ENCODE measurements at regions not wholly inside any gene's neighbourhood (a gene's known extent, or its start where the extent isn't known, plus 50 kb on each side); places are given as distances from the start of the nearest gene placed in this dataset.
"Not testable (repeated sequence)": the region's sequence is repeated elsewhere in the genome, so short reads cannot be mapped to it uniquely, and the experiment has no call there.

DNA sequence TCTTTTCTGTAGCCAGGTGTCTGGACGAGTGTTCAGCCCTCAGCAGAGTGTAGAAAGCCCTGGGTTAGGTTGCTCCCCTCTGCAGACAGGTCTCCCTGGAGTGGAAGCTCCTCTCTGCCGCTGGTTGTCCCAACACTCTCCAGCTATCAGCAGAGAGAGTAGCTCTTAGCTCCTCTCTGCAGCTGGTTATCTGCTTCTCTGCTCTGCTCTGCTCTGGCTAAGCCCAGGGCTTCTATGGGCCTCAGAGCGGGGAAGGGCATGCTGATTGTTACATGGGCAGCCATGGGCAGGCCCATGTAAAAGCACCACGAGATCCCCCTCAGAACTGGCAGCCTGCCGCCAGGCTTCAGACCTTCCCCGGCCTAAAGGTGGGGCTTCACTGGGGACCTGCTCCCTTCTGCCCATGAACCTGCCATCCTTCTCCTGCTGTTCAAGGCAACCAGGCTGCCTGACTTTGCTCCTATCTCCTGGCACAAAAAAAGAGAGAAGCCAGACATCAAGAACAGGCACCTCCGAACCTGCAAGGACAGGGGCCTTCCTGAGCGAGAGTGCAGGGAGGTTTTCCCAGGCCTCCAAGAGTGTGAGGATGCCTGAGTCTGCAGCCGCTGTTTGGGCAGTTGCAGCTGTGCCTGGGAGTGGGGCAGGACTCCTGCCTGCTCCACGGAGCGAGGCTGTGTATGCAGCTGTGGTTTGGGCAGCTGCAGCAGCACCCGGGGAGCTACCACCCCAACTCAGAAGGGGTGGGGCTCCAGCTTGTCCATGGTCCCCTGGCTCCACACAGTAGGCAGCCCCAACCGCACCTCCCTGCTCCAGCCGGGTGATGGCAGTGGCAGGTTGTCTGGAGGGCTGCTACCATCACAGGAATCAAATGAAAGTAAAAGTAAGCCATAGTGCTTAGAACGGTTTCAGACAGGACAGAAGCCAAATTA is 973.7 kb downstream of the LTN1 start:
- no peak for TF ChIP-seq EZH2phosphoT487 (IDR thresholded peaks at IDR 0.05; ENCODE audit: borderline replicate concordance)
- TF ChIP-seq CTCF (conservative IDR thresholded peaks at IDR 0.05; ENCODE audit: low read length), result no peak
- Histone ChIP-seq H2AFZ (ENCODE audit: low read length) (no peak overlapping the region), H3K9ac (ENCODE audit: low read depth, low read length, poor library complexity, severe bottlenecking) (no peak overlapping the region), H3K9me2 (replicated peaks; ENCODE audit: low read depth, low read length) (no peaks in the 10 kb centered on the region), H3K27me3 (ENCODE audit: insufficient read depth, low read length, poor library complexity, severe bottlenecking) (no peaks in the 10 kb centered on the region), H3K79me2 (ENCODE audit: insufficient read depth, low read length) (no peaks in the 10 kb centered on the region), H3K9me3 (ENCODE audit: insufficient read depth, low read depth, low read length) (no peaks in the 10 kb centered on the region), H4K20me1 (ENCODE audit: insufficient read depth, low read length, poor library complexity, severe bottlenecking) (no peaks in the 10 kb centered on the region), H3K36me3 (ENCODE audit: insufficient read depth, low read length) (no peaks in the 10 kb centered on the region), H3K4me3 (ENCODE audit: low read length, poor library complexity, severe bottlenecking) (no peak overlapping the region), H3K4me2 (ENCODE audit: low read depth, low read length, poor library complexity, severe bottlenecking) (no peak overlapping the region), H3K4me1 (ENCODE audit: insufficient read depth, low read length, poor library complexity, severe bottlenecking) (no peaks in the 10 kb centered on the region), H3F3A (ENCODE audit: low read depth) (no peaks in the 10 kb centered on the region)

DNA sequence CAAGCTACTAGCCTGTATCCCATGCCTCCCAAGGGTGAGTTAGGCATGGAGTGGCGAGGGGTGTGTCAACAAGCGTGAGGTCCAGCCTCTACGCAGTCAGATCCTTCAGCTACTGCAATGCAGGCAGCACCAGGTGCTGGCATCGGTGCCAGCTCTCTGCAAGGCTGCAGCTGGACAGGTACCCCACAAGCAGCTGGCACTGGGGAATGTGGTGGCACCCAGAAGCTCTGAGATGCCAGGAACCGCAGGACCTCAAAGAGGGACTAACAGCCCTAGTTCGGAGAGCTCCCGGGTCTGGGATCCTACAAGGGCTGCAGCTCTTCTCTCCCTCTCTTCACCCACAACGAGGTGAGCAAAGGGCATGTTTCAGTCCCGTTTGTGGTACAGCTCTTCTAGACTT is 974.5 kb downstream of the LTN1 start:
- H3K9me3 ChIP-seq (ENCODE audit: insufficient read depth, low read depth, low read length), result no peaks in the 10 kb centered on the region
- no peaks in the 10 kb centered on the region for H4K20me1 ChIP-seq (ENCODE audit: insufficient read depth, low read length, poor library complexity, severe bottlenecking)
- H3K79me2 ChIP-seq (ENCODE audit: insufficient read depth, low read length), result no peaks in the 10 kb centered on the region
- H3F3A ChIP-seq (ENCODE audit: low read depth), result no peaks in the 10 kb centered on the region
- no peaks in the 10 kb centered on the region for H3K4me1 ChIP-seq (ENCODE audit: insufficient read depth, low read length, poor library complexity, severe bottlenecking)
- H3K27me3 ChIP-seq (ENCODE audit: insufficient read depth, low read length, poor library complexity, severe bottlenecking), result no peaks in the 10 kb centered on the region
- no peak overlapping the region for H3K4me3 ChIP-seq (ENCODE audit: low read length, poor library complexity, severe bottlenecking)
- no peak for TF ChIP-seq EZH2phosphoT487 (IDR thresholded peaks at IDR 0.05; ENCODE audit: borderline replicate concordance)
- TF ChIP-seq CTCF (conservative IDR thresholded peaks at IDR 0.05; ENCODE audit: low read length), result no peak
- no peak overlapping the region for H2AFZ ChIP-seq (ENCODE audit: low read length)
- no peak overlapping the region for H3K9ac ChIP-seq (ENCODE audit: low read depth, low read length, poor library complexity, severe bottlenecking)
- H3K36me3 ChIP-seq (ENCODE audit: insufficient read depth, low read length), result no peaks in the 10 kb centered on the region
- no peak overlapping the region for H3K4me2 ChIP-seq (ENCODE audit: low read depth, low read length, poor library complexity, severe bottlenecking)
- no peaks in the 10 kb centered on the region for H3K9me2 ChIP-seq (replicated peaks; ENCODE audit: low read depth, low read length)

DNA sequence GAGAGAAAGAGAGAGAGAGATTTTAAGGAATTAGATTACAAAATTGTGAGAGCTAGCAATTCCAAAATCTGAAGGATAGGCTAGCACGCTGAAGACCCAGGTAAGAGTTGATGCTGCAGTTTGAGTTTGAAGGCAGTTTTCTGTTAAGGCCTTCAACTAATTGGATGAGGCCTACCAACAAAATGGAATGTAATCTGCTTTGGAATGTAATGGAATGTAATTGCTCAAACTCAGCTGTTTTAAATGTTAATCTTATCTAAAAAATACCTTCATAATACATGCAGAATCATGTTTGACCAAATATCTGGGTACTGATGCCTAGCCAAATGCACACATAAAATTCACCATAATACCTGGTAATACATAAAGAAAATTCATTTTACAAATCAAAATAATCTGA is 976.1 kb downstream of the LTN1 start:
- H3K9me3 ChIP-seq (ENCODE audit: insufficient read depth, low read depth, low read length), result no peaks in the 10 kb centered on the region
- no peak overlapping the region for H3K9ac ChIP-seq (ENCODE audit: low read depth, low read length, poor library complexity, severe bottlenecking)
- H3K4me2 ChIP-seq (ENCODE audit: low read depth, low read length, poor library complexity, severe bottlenecking), result no peak overlapping the region
- H4K20me1 ChIP-seq (ENCODE audit: insufficient read depth, low read length, poor library complexity, severe bottlenecking), result no peaks in the 10 kb centered on the region
- H3K27me3 ChIP-seq (ENCODE audit: insufficient read depth, low read length, poor library complexity, severe bottlenecking), result no peaks in the 10 kb centered on the region
- no peak overlapping the region for H3K4me3 ChIP-seq (ENCODE audit: low read length, poor library complexity, severe bottlenecking)
- no peaks in the 10 kb centered on the region for H3K79me2 ChIP-seq (ENCODE audit: insufficient read depth, low read length)
- no peaks in the 10 kb centered on the region for H3F3A ChIP-seq (ENCODE audit: low read depth)
- H3K9me2 ChIP-seq (replicated peaks; ENCODE audit: low read depth, low read length), result no peaks in the 10 kb centered on the region
- H3K4me1 ChIP-seq (ENCODE audit: insufficient read depth, low read length, poor library complexity, severe bottlenecking), result no peaks in the 10 kb centered on the region
- TF ChIP-seq CTCF (conservative IDR thresholded peaks at IDR 0.05; ENCODE audit: low read length) (no peak), EZH2phosphoT487 (IDR thresholded peaks at IDR 0.05; ENCODE audit: borderline replicate concordance) (no peak)
- no peak overlapping the region for H2AFZ ChIP-seq (ENCODE audit: low read length)
- no peaks in the 10 kb centered on the region for H3K36me3 ChIP-seq (ENCODE audit: insufficient read depth, low read length)

DNA sequence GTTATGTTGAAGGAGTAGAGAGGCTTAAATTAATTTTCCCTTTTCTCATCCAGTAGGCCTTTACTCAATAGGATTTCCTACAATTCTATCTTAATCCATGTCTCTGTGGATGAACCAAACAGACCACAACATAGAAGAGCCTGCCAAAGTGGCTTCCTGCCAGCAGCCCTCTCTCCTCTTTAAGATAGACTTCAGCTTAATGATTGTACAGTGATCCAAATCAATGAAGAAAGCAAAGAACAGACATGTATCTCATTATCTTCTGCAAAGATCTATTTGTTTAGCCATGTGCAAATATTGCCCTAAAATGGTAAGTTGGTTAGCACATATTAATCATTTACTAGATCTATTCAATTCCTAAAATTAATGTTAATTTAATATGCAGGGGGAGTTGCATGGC is 979.6 kb downstream of the LTN1 start:
- not testable (repeated sequence) for H4K20me1 ChIP-seq (ENCODE audit: insufficient read depth, low read length, poor library complexity, severe bottlenecking); H3K9ac ChIP-seq (ENCODE audit: low read depth, low read length, poor library complexity, severe bottlenecking); H3K4me3 ChIP-seq (ENCODE audit: low read length, poor library complexity, severe bottlenecking); H2AFZ ChIP-seq (ENCODE audit: low read length); H3K9me3 ChIP-seq (ENCODE audit: insufficient read depth, low read depth, low read length); H3K36me3 ChIP-seq (ENCODE audit: insufficient read depth, low read length); H3K27me3 ChIP-seq (ENCODE audit: insufficient read depth, low read length, poor library complexity, severe bottlenecking); H3K9me2 ChIP-seq (replicated peaks; ENCODE audit: low read depth, low read length); H3F3A ChIP-seq (ENCODE audit: low read depth); H3K4me1 ChIP-seq (ENCODE audit: insufficient read depth, low read length, poor library complexity, severe bottlenecking); H3K79me2 ChIP-seq (ENCODE audit: insufficient read depth, low read length); H3K4me2 ChIP-seq (ENCODE audit: low read depth, low read length, poor library complexity, severe bottlenecking)

DNA sequence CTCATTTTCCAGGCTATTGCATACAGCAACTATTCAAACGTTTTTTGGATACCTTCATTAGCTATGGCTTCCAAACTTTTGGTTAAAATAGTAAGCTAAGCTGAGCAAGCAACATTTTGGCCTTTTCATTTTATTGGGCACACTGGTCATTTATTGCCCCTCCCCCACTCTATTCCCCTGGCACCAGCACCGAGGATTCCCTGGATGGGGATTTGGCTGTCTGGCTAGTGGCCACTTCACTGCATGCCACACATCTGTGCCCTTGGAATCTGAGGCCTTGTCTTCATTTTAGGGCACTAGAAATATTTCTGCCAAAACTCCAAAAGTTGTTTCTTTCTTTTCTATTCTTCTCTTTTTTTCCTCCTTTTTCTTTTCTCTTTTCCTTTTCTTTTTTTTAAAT is 980.7 kb downstream of the LTN1 start:
- not testable (repeated sequence) for H3F3A ChIP-seq (ENCODE audit: low read depth); H3K79me2 ChIP-seq (ENCODE audit: insufficient read depth, low read length); H3K4me2 ChIP-seq (ENCODE audit: low read depth, low read length, poor library complexity, severe bottlenecking); H2AFZ ChIP-seq (ENCODE audit: low read length); H3K9me3 ChIP-seq (ENCODE audit: insufficient read depth, low read depth, low read length); H4K20me1 ChIP-seq (ENCODE audit: insufficient read depth, low read length, poor library complexity, severe bottlenecking); H3K36me3 ChIP-seq (ENCODE audit: insufficient read depth, low read length); H3K9ac ChIP-seq (ENCODE audit: low read depth, low read length, poor library complexity, severe bottlenecking); H3K9me2 ChIP-seq (replicated peaks; ENCODE audit: low read depth, low read length); H3K4me3 ChIP-seq (ENCODE audit: low read length, poor library complexity, severe bottlenecking); H3K4me1 ChIP-seq (ENCODE audit: insufficient read depth, low read length, poor library complexity, severe bottlenecking); H3K27me3 ChIP-seq (ENCODE audit: insufficient read depth, low read length, poor library complexity, severe bottlenecking)

Data from Loucy (cell line).